ENCODE measurements at regions not wholly inside any gene's neighbourhood (a gene's known extent, or its start where the extent isn't known, plus 50 kb on each side); places are given as distances from the start of the nearest gene placed in this dataset.

DNA sequence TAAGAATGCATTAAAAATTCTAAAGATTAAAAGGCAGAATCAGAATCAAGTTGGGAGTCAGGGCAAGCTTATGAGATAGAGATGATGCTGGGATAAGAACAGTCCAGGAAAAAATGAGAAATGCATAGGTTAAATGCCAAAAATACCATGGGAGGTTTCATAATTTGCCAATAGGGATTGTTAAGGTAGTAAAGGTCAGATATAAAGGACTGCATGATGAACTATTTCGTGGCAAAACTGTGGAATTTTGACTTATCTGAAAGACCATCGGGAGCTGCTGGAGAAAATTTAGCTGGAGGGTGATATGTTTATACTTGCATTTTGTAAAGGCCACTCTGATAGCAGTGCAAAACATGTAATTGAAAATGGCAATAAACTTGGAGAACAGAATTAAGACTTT, 1872.8 kb upstream of the ACO1 start:
- TF ChIP-seq CAMTA2 (CRISPR knock-in tag; IDR thresholded peaks at IDR 0.05; ENCODE audit: borderline replicate concordance) = no peak
- TF ChIP-seq, protein P1, sequence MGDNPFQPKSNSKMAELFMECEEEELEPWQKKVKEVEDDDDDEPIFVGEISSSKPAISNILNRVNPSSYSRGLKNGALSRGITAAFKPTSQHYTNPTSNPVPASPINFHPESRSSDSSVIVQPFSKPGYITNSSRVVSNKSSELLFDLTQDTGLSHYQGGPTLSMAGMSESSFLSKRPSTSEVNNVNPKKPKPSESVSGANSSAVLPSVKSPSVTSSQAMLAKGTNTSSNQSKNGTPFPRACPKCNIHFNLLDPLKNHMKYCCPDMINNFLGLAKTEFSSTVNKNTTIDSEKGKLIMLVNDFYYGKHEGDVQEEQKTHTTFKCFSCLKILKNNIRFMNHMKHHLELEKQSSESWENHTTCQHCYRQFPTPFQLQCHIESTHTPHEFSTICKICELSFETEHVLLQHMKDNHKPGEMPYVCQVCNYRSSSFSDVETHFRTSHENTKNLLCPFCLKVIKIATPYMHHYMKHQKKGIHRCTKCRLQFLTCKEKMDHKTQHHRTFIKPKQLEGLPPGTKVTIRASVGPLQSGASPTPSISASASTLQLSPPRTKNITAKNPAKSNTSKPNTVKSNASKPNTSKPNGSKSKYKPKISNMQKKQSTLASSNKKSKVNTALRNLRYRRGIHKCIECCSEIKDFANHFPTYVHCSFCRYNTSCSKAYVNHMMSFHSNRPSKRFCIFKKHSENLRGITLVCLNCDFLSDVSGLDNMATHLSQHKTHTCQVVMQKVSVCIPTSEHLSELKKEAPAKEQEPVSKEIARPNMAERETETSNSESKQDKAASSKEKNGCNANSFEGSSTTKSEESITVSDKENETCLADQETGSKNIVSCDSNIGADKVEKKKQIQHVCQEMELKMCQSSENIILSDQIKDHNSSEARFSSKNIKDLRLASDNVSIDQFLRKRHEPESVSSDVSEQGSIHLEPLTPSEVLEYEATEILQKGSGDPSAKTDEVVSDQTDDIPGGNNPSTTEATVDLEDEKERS (CRISPR knock-in tag; IDR thresholded peaks at IDR 0.05) = no peak
- TF ChIP-seq, protein P2, sequence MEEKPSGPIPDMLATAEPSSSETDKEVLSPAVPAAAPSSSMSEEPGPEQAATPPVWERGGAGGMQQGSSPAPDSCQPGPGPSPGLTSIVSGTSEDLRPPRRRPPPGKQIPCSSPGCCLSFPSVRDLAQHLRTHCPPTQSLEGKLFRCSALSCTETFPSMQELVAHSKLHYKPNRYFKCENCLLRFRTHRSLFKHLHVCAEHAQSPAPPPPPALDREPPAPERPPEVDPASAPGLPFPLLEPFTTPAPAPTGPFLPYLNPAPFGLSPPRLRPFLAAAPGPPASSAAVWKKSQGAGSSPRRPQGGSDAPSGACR (CRISPR knock-in tag; IDR thresholded peaks at IDR 0.05) = no peak
- TF ChIP-seq ATF1 (CRISPR knock-in tag; IDR thresholded peaks at IDR 0.05) = no peak
- TF ChIP-seq, protein P3, sequence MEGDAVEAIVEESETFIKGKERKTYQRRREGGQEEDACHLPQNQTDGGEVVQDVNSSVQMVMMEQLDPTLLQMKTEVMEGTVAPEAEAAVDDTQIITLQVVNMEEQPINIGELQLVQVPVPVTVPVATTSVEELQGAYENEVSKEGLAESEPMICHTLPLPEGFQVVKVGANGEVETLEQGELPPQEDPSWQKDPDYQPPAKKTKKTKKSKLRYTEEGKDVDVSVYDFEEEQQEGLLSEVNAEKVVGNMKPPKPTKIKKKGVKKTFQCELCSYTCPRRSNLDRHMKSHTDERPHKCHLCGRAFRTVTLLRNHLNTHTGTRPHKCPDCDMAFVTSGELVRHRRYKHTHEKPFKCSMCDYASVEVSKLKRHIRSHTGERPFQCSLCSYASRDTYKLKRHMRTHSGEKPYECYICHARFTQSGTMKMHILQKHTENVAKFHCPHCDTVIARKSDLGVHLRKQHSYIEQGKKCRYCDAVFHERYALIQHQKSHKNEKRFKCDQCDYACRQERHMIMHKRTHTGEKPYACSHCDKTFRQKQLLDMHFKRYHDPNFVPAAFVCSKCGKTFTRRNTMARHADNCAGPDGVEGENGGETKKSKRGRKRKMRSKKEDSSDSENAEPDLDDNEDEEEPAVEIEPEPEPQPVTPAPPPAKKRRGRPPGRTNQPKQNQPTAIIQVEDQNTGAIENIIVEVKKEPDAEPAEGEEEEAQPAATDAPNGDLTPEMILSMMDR (CRISPR knock-in tag; IDR thresholded peaks at IDR 0.05) = no peak
